Upper lobe of right lung (tissue), 1 donor: ENCODE measurements at regions not wholly inside any gene's neighbourhood (a gene's known extent, or its start where the extent isn't known, plus 50 kb on each side); places are given as distances from the start of the nearest gene placed in this dataset.

Experiments used
- ATAC-seq: fragments of 200-7000 bp; cut with Tn5 transposase; one replicate; pipeline ENCODE4 v1.9.1; 2020; ENCODE audit warnings: mild to moderate bottlenecking, moderate library complexity
- DNase-seq: peaks from one replicate; pipeline ENCODE4 v3.0.0-alpha.2; 2020
- H3K27ac ChIP-seq: fragments of 200-600 bp; one replicate; pipeline ENCODE4 v1.8.0; 2022
- H3K27me3 ChIP-seq: fragments of 200-600 bp; one replicate; pipeline ENCODE4 v1.8.0; 2022; ENCODE audit warnings: mild to moderate bottlenecking
- H3K36me3 ChIP-seq: fragments of 200-600 bp; one replicate; pipeline ENCODE4 v1.8.0; 2022
- H3K4me1 ChIP-seq: fragments of 200-600 bp; one replicate; pipeline ENCODE4 v1.8.0; 2022
- H3K4me3 ChIP-seq: fragments of 200-600 bp; one replicate; pipeline ENCODE4 v1.8.0; 2022; ENCODE audit warnings: mild to moderate bottlenecking
- H3K9me3 ChIP-seq: fragments of 200-600 bp; one replicate; pipeline ENCODE4 v1.8.0; 2022
- CTCF ChIP-seq: fragments of 200-600 bp; IDR thresholded peaks from one replicate; pipeline ENCODE4 v1.8.0; 2022; ENCODE audit warnings: antibody characterized with exemption
- intact Hi-C: fragments of 100-400 bp; cut with DNase I; formaldehyde crosslinking; loops from one replicate; pipeline ENCODE4 v1.11.0; 2022
- donor health status: DM: no; HTN: yes; CAD: no; lungs with severe emphysema.

GRCh38 chr18:72412927-72413326 is 131.2 kb downstream of the CBLN2 start:
- DNase-seq, result no peak
- no peak for TF ChIP-seq CTCF
- intact Hi-C loops, result no loop called here
- H3K4me3 ChIP-seq, result no peak overlapping the region
- no peaks in the 10 kb centered on the region for H3K36me3 ChIP-seq
- H3K27me3 ChIP-seq, result no peaks in the 10 kb centered on the region
- no peaks in the 10 kb centered on the region for H3K4me1 ChIP-seq
- no peak overlapping the region for H3K27ac ChIP-seq
- H3K9me3 ChIP-seq, result no peaks in the 10 kb centered on the region
- no peak for ATAC-seq

- no peak for ATAC-seq
- H3K36me3 ChIP-seq, result no peaks in the 10 kb centered on the region
- intact Hi-C loops, result no loop called here
- H3K4me1 ChIP-seq, result no peaks in the 10 kb centered on the region
- H3K27me3 ChIP-seq, result no peaks in the 10 kb centered on the region
- TF ChIP-seq CTCF, result no peak
- DNase-seq, result no peak
- no peak overlapping the region for H3K4me3 ChIP-seq
- no peaks in the 10 kb centered on the region for H3K9me3 ChIP-seq
- no peak overlapping the region for H3K27ac ChIP-seq
Measured at GRCh38 chr18:72411261-72411660, 132.9 kb downstream of the CBLN2 start.

GRCh38 chr18:72410399-72410798 is 133.7 kb downstream of the CBLN2 start:
- no peak for TF ChIP-seq CTCF
- Histone ChIP-seq H3K4me3 (no peak overlapping the region), H3K9me3 (no peaks in the 10 kb centered on the region), H3K27ac (no peak overlapping the region), H3K36me3 (no peaks in the 10 kb centered on the region), H3K4me1 (no peaks in the 10 kb centered on the region), H3K27me3 (no peaks in the 10 kb centered on the region)
- no peak for DNase-seq
- intact Hi-C loops, result no loop called here
- no peak for ATAC-seq

- TF ChIP-seq CTCF, result no peak
- Histone ChIP-seq H3K27me3 (no peaks in the 10 kb centered on the region), H3K27ac (no peak overlapping the region), H3K4me3 (no peak overlapping the region), H3K9me3 (no peaks in the 10 kb centered on the region), H3K4me1 (no peaks in the 10 kb centered on the region), H3K36me3 (no peaks in the 10 kb centered on the region)
- DNase-seq (no peak), ATAC-seq (no peak)
- intact Hi-C loops, result no loop called here
Measured at GRCh38 chr18:72409903-72410302, 134.2 kb downstream of the CBLN2 start.

- no peaks in the 10 kb centered on the region for H3K9me3 ChIP-seq
- H3K27ac ChIP-seq, result no peak overlapping the region
- no peak for TF ChIP-seq CTCF
- no peak for DNase-seq
- no peaks in the 10 kb centered on the region for H3K27me3 ChIP-seq
- ATAC-seq, result no peak
- no peaks in the 10 kb centered on the region for H3K4me1 ChIP-seq
- H3K4me3 ChIP-seq, result no peak overlapping the region
- intact Hi-C loops, result no loop called here
- H3K36me3 ChIP-seq, result no peaks in the 10 kb centered on the region
Measured at GRCh38 chr18:72407048-72407447, 137.1 kb downstream of the CBLN2 start.

- H3K27me3 ChIP-seq, result no peaks in the 10 kb centered on the region
- no peaks in the 10 kb centered on the region for H3K36me3 ChIP-seq
- no peak for ATAC-seq
- H3K4me1 ChIP-seq, result no peaks in the 10 kb centered on the region
- no peak for DNase-seq
- TF ChIP-seq CTCF, result no peak
- intact Hi-C loops, result no loop called here
- no peak overlapping the region for H3K4me3 ChIP-seq
- no peak overlapping the region for H3K27ac ChIP-seq
- no peaks in the 10 kb centered on the region for H3K9me3 ChIP-seq
Measured at GRCh38 chr18:72391951-72392350, 152.2 kb downstream of the CBLN2 start.
